Vagina (tissue), 2 donors: ENCODE measurements at regions not wholly inside any gene's neighbourhood (a gene's known extent, or its start where the extent isn't known, plus 50 kb on each side); places are given as distances from the start of the nearest gene placed in this dataset. TPM values are rescaled to one million over a fixed set of nuclear protein-coding genes. Genes with fewer than 3 reads are reported as not detected.

ENCODE experiments used
- DNase-seq, 2 donors: peaks; one replicate each; pipeline ENCODE4 v3.0.0-alpha.2; 2017; ENCODE audit errors: extremely low spot score in 2 of 2
- H3K27ac ChIP-seq: fragments of 200-600 bp; sonication (generic); one replicate; pipeline ENCODE4 v1.5.1; 2019
- H3K27me3 ChIP-seq: fragments of 200-600 bp; sonication (generic); one replicate; pipeline ENCODE4 v1.5.1; 2019
- H3K36me3 ChIP-seq, 2 donors: fragments of 200-600 bp; sonication (generic); one replicate each; pipeline ENCODE4 v1.5.1; 2017 to 2019
- H3K4me1 ChIP-seq: fragments of 200-600 bp; sonication (generic); one replicate; pipeline ENCODE4 v1.5.1; 2019
- H3K4me3 ChIP-seq, 2 donors: fragments of 200-600 bp; sonication (generic); 1 replicate in 1 of 2; 2 replicates in 1 of 2; pipeline ENCODE4 v1.5.1; 2016 to 2019
- H3K9me3 ChIP-seq: fragments of 200-600 bp; sonication (generic); one replicate; pipeline ENCODE4 v1.5.1; 2019
- CTCF ChIP-seq, 3 experiments: fragments of 450-650 bp in 2 of 3; fragments of 200-600 bp in 1 of 3; sonication (generic) in 1 of 3; IDR thresholded peaks; one replicate each; pipeline ENCODE4 v1.5.1; 2017 to 2019; ENCODE audit warnings: antibody characterized with exemption in 3 of 3, mild to moderate bottlenecking in 2 of 3, moderate library complexity in 2 of 3
- POLR2A ChIP-seq, 2 donors: fragments of 450-650 bp; IDR thresholded peaks; one replicate each; pipeline ENCODE4 v1.6.1; 2017; ENCODE audit warnings: antibody characterized with exemption in 2 of 2, mild to moderate bottlenecking in 2 of 2, moderate library complexity in 2 of 2
- POLR2AphosphoS5 ChIP-seq, 2 donors: sonication (generic); formaldehyde crosslinking; IDR thresholded peaks; one replicate each; pipeline ENCODE4 v1.9.0; 2017; ENCODE audit warnings: antibody characterized with exemption in 2 of 2, mild to moderate bottlenecking in 2 of 2, low read depth in 1 of 2; ENCODE audit not compliant: insufficient read depth in 1 of 2
- intact Hi-C: fragments of 100-400 bp; cut with DNase I; formaldehyde crosslinking; loops from one replicate; pipeline ENCODE4 v1.15.1; 2023
- microRNA counts, 2 donors: library from miRNA; unstranded; fragments of <30 nt; microRNA quantifications; one replicate each; lab custom pipeline; 2016 to 2017
- microRNA-seq: library from miRNA; unstranded; fragments of <30 nt; microRNA quantifications from one replicate; pipeline ENCODE4, GENCODE V29; 2017; ENCODE audit warnings: borderline number of aligned reads, borderline replicate concordance

- Histone ChIP-seq H3K27me3 (no peaks in the 10 kb centered on the region), H3K4me3 (no peak overlapping the region), H3K27ac (no peak overlapping the region), H3K9me3 (no peaks in the 10 kb centered on the region), H3K4me1 (no peaks in the 10 kb centered on the region), H3K36me3 (no peaks in the 10 kb centered on the region)
- TF ChIP-seq POLR2A (IDR thresholded peaks at IDR 0.05) (no peak), POLR2AphosphoS5 (IDR thresholded peaks at IDR 0.05; ENCODE audit: insufficient read depth in 1 of 2, low read depth in 1 of 2) (no peak), CTCF (IDR thresholded peaks at IDR 0.05) (no peak)
- no peak for DNase-seq
- intact Hi-C loops = no loop called here
These were observed 65.5 kb upstream of the DPYD start for GRCh38 chr1:97986041-97987005.

DNA sequence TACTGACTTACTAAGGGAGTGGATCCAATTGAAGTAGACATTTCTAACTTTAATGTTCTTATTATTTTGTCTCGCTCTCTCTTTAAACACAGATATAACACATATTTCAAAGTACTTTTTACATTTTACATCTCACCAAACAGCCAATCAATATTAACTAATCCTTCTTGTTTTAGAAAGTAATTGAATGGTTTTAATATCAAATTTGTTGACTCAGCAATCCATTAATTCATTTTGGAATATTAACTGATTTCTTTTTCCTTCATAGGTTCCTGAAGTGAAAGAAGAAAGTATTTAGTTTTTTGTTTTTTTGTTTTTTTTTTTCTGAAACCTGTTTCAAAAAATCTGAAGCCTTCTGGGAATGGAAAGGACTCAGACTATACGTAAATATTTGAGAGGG lies 62.3 kb upstream of the DPYD start:
- H3K4me3 ChIP-seq = no peak overlapping the region
- no peaks in the 10 kb centered on the region for H3K9me3 ChIP-seq
- H3K27me3 ChIP-seq = no peaks in the 10 kb centered on the region
- TF ChIP-seq POLR2A (IDR thresholded peaks at IDR 0.05) (no peak), CTCF (IDR thresholded peaks at IDR 0.05) (no peak), POLR2AphosphoS5 (IDR thresholded peaks at IDR 0.05; ENCODE audit: insufficient read depth in 1 of 2, low read depth in 1 of 2) (no peak)
- H3K27ac ChIP-seq = no peak overlapping the region
- intact Hi-C loops = no loop called here
- no peaks in the 10 kb centered on the region for H3K36me3 ChIP-seq
- no peaks in the 10 kb centered on the region for H3K4me1 ChIP-seq
- DNase-seq = no peak

DNA sequence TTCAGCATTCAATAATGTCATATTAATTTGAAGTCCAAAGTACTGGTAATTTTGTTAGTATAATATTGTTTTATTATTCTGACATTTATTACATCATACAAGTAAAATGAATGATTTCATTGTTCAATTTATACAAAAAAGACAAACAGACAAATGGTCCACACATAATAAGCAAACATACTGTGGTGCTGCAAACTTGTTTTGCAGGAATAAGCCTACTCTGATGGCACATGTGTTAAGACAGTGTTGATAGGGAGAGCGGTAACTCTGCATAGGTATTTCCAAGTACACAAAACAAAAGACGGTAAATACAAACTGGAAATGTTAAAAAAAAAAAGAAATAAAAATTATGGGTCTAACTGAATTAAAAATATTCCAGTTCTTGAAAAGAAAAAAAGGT lies 59.7 kb upstream of the DPYD start:
- Histone ChIP-seq H3K36me3 (no peaks in the 10 kb centered on the region), H3K27ac (no peak overlapping the region), H3K9me3 (no peaks in the 10 kb centered on the region), H3K4me1 (no peaks in the 10 kb centered on the region), H3K4me3 (no peak overlapping the region), H3K27me3 (no peaks in the 10 kb centered on the region)
- DNase-seq = no peak
- intact Hi-C loops = no loop called here
- no peak for TF ChIP-seq POLR2A (IDR thresholded peaks at IDR 0.05)
- TF ChIP-seq CTCF (IDR thresholded peaks at IDR 0.05) = no peak
- no peak for TF ChIP-seq POLR2AphosphoS5 (IDR thresholded peaks at IDR 0.05; ENCODE audit: insufficient read depth in 1 of 2, low read depth in 1 of 2)

GRCh38 chr1:97976801-97977200 lies 56.0 kb upstream of the DPYD start:
- DNase-seq = no peak
- Histone ChIP-seq H3K4me1 (no peaks in the 10 kb centered on the region), H3K27me3 (no peaks in the 10 kb centered on the region), H3K9me3 (no peaks in the 10 kb centered on the region), H3K36me3 (no peaks in the 10 kb centered on the region), H3K27ac (no peak overlapping the region), H3K4me3 (no peak overlapping the region)
- no peak for TF ChIP-seq CTCF (IDR thresholded peaks at IDR 0.05)
- intact Hi-C loops = no loop called here

MicroRNAs encoded in the stretch of these regions (microRNA counts, 767-probe panel; counts per million panel counts)
- microRNA hsa-miR-137 (lab: Ali Mortazavi, UCI) (238 to 261 counts per million in 2 donors), microRNA hsa-miR-2682-5p (lab: Ali Mortazavi, UCI) (261 to 899 counts per million in 2 donors)

Small RNAs in the stretch of these regions (microRNA-seq; reads per million reads assigned to microRNA genes)
- not detected for gene MIR2682
